GM12878 (cell line): ENCODE measurements at regions not wholly inside any gene's neighbourhood (a gene's known extent, or its start where the extent isn't known, plus 50 kb on each side); places are given as distances from the start of the nearest gene placed in this dataset.

ENCODE experiments used
- ATAC-seq: fragments of 200-7000 bp; cut with Tn5 transposase; 3 replicates; pipeline ENCODE4 v1.9.1; 2020; ENCODE audit warnings: mild to moderate bottlenecking, moderate library complexity
- BruUV-seq: library from RNA; stranded (reverse); fragments of 400-500 nt; replicated peaks from 2 replicates; lab custom pipeline; 2021; lab: Mats Ljungman, UMichigan
- CTCF ChIA-PET: fragments of 300-600 bp; sonication (Branson Sonifier 250); formaldehyde crosslinking; extraction: SDS; loops from one replicate; lab custom pipeline; 2021; ENCODE audit warnings: inconsistent platforms; lab: Yijun Ruan, JAX
- POLR2A ChIA-PET: fragments of 350-600 bp; formaldehyde crosslinking; extraction: SDS; loops from one replicate; lab custom pipeline; 2021; ENCODE audit warnings: inconsistent platforms; lab: Charles Lee
- RAD21 ChIA-PET: fragments of 300-600 bp; sonication (Branson Sonifier 250); formaldehyde crosslinking; loops from one replicate; lab custom pipeline; 2023; ENCODE audit warnings: antibody characterized with exemption; ENCODE audit not compliant: unreplicated experiment; lab: Charles Lee
- SMC1A ChIA-PET: fragments of 300-600 bp; sonication (Branson Sonifier 250); formaldehyde crosslinking; loops from one replicate; lab custom pipeline; 2023; ENCODE audit not compliant: unreplicated experiment, uncharacterized antibody; lab: Charles Lee
- DNase-seq: peaks from one replicate; pipeline ENCODE4 v3.0.0-alpha.2; 2011; ENCODE audit warnings: low read depth, low spot score
- FAIRE-seq: peaks from 3 replicates; lab custom pipeline; 2011; peaks lifted over from hg19 to GRCh38; lab: Jason Lieb, UNC
- H2AFZ ChIP-seq: 2 replicates; pipeline ENCODE4 v1.6.0; 2011; ENCODE audit warnings: low read depth, low read length, control low read depth; ENCODE audit not compliant: control insufficient read depth
- H3K27ac ChIP-seq: 2 replicates; pipeline ENCODE4 v1.5.1; 2011; ENCODE audit warnings: control low read depth; ENCODE audit not compliant: control insufficient read depth, insufficient read depth
- H3K27me3 ChIP-seq, 2 experiments: replicated peaks in 1 of 2; 2 replicates each; pipeline versions ENCODE4 v1.6.0 to v1.6.1; 2011; ENCODE audit warnings: low read length in 1 of 2; ENCODE audit not compliant: control insufficient read depth in 2 of 2, insufficient read depth in 2 of 2
- H3K36me3 ChIP-seq, 2 experiments: 2 replicates each; pipeline ENCODE4 v1.5.1; 2011; ENCODE audit warnings: low read length in 1 of 2; ENCODE audit not compliant: control insufficient read depth in 2 of 2, insufficient read depth in 2 of 2
- H3K4me1 ChIP-seq: 2 replicates; pipeline ENCODE4 v1.6.1; 2011; ENCODE audit warnings: mild to moderate bottlenecking, low read length, moderate library complexity, mixed read lengths; ENCODE audit not compliant: control insufficient read depth, insufficient read depth
- H3K4me2 ChIP-seq: 2 replicates; pipeline ENCODE4 v1.6.0; 2011; ENCODE audit warnings: control low read depth; ENCODE audit not compliant: control insufficient read depth, insufficient read depth
- H3K4me3 ChIP-seq: fragments of 200-600 bp; sonication (generic); 2 replicates; pipeline ENCODE4 v1.5.1; 2016
- H3K79me2 ChIP-seq: 2 replicates; pipeline ENCODE4 v1.6.0; 2011; ENCODE audit warnings: low read length; ENCODE audit not compliant: control insufficient read depth, insufficient read depth
- H3K9ac ChIP-seq: 2 replicates; pipeline ENCODE4 v1.8.0; 2011; ENCODE audit warnings: low read length, control low read depth, mixed read lengths; ENCODE audit not compliant: control insufficient read depth, insufficient read depth
- H3K9me3 ChIP-seq: replicated peaks from 3 replicates; pipeline ENCODE4 v1.5.1; 2011; ENCODE audit warnings: mild to moderate bottlenecking, low read length; ENCODE audit not compliant: control insufficient read depth, insufficient read depth
- H4K20me1 ChIP-seq: 2 replicates; pipeline ENCODE4 v1.6.0; 2011; ENCODE audit not compliant: control insufficient read depth, insufficient read depth
- ATF7 ChIP-seq: fragments of 450-650 bp; IDR thresholded peaks from 2 replicates; pipeline ENCODE4 v1.6.1; 2016; ENCODE audit warnings: low read depth, mild to moderate bottlenecking
- BCL11A ChIP-seq: IDR thresholded peaks from 2 replicates; pipeline ENCODE4 v1.6.1; 2011; ENCODE audit warnings: low read depth, low read length
- BMI1 ChIP-seq: fragments of 450-650 bp; IDR thresholded peaks from 2 replicates; pipeline ENCODE4 v1.6.1; 2016; ENCODE audit warnings: mild to moderate bottlenecking, moderate library complexity, borderline replicate concordance
- IKZF1 ChIP-seq: fragments of 450-650 bp; conservative IDR thresholded peaks from 2 replicates; pipeline ENCODE4 v1.6.1; 2017; ENCODE audit warnings: antibody characterized with exemption, mild to moderate bottlenecking
- IKZF2 ChIP-seq, 2 experiments: fragments of 450-650 bp; IDR thresholded peaks; 2 replicates each; pipeline ENCODE4 v1.6.1; 2017; ENCODE audit warnings: mild to moderate bottlenecking in 2 of 2, moderate library complexity in 2 of 2
- MEF2B ChIP-seq: fragments of 450-650 bp; IDR thresholded peaks from 2 replicates; pipeline ENCODE4 v1.6.1; 2018; ENCODE audit warnings: mild to moderate bottlenecking, moderate library complexity; ENCODE audit not compliant: partially characterized antibody, poor library complexity, severe bottlenecking
- MTA2 ChIP-seq: fragments of 450-650 bp; IDR thresholded peaks from 2 replicates; pipeline ENCODE4 v1.6.1; 2016; ENCODE audit warnings: low read depth, mild to moderate bottlenecking, moderate library complexity
- POLR2AphosphoS2 ChIP-seq: IDR thresholded peaks from 2 replicates; pipeline ENCODE4 v1.6.1; 2011; ENCODE audit warnings: low read depth, mild to moderate bottlenecking, low read length, improper control_type of control experiment, moderate library complexity
- RBBP5 ChIP-seq: fragments of 200-600 bp; sonication (generic); conservative IDR thresholded peaks from 2 replicates; pipeline ENCODE4 v1.6.1; 2016
- SUZ12 ChIP-seq: fragments of 200-600 bp; sonication (generic); IDR thresholded peaks from one replicate; pipeline ENCODE4 v1.6.1; 2018; ENCODE audit warnings: antibody characterized with exemption, mild to moderate bottlenecking; ENCODE audit not compliant: unreplicated experiment
- WGBS: methylation state at CpG from one replicate; pipeline ENCODE4 v1.1.6; 2016; ENCODE audit warnings: low lambda C conversion rate; ENCODE audit not compliant: insufficient replicate concordance, insufficient coverage; ENCODE audit errors: missing lambda C conversion rate; 5-methylcytosine and 5-hydroxymethylcytosine counted together
- in situ Hi-C: fragments of 300-500 bp; cut with MboI; formaldehyde crosslinking; loops from 9 replicates; pipeline ENCODE4 v1.14.3; 2018; ENCODE audit warnings: mixed read lengths
- intact Hi-C: fragments of 100-400 bp; cut with micrococcal nuclease; formaldehyde crosslinking; loops from one replicate; pipeline ENCODE4 v1.14.2; 2022; ENCODE audit not compliant: unreplicated experiment
- TF ChIP-seq, protein P1 (sequence below): fragments of 450-650 bp; formaldehyde crosslinking; IDR thresholded peaks from 2 replicates; pipeline ENCODE4 v1.4.0; 2020; ENCODE audit warnings: mild to moderate bottlenecking, moderate library complexity
- TF ChIP-seq, protein P2 (sequence below): IDR thresholded peaks from 2 replicates; pipeline ENCODE4 v1.6.1; 2012; ENCODE audit warnings: low read depth, low read length, improper control_type of control experiment

DNA sequence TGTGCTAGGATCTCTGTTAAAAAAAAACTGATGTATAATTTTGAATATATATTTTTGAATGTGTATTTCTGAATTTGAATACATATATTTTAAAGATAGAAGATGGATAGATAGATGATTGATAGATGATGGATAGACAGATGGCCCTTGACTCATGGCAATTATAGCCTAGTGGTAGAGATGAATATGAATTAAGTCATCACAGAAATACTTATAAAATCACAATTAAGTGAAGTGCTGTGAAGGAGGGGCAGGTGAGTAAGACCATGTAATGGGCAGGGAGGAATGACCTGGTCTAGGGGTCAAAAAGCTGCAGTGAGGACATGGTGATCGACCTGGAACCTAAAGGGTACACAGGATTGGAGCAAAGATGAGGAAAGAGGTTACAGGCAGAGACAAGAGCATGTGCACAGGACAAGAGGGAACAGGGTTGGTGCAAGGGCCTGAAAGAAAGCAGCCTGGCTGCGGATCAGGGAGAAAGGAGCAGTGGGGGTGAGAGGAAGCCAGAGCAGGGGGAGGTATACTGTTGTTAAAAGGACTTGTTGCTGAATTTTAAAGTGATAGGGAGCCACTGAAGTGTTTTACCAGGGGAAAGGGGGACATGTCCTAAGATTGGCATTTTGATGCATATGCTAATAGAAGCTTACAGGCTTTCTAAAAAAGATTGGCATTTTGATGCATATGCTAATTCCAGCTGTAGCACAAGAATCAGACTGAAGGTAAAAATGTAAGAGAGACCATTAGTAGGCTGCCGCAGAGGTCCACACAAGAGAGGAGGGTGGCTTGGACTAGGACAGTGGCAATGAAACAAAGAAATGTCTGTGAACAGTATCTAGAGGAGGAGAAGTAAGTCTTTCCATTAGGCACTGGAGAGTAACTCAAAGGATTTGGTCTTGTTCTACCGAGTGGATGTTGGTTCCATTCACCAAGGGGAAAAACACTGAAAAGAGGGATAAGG is 527.8 kb downstream of the AGTPBP1 start:
- in situ Hi-C loops = no loop called here
- CTCF ChIA-PET = no interaction called here

DNA sequence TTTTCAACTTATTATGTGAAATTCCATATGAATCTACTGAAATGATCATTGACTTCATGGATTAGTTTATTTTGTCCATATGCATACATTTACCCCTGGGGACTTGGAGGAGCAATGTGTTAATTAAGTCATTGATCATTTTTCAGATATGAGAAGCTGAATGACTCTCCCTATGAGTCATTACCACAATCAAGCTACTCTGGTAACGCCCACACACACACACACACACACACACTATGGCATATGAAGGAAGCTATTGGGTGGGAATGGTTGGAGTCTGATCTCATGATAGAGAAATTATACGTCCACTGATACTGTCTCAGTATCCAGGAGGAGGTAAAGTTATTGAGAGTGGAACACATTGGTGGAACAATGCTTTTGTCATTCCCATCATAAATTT is 528.9 kb downstream of the AGTPBP1 start:
- ChIA-PET CTCF (interaction anchor here (1.0 kb wide), 1 partner anchor 516 kb away, joined by 3 read pairs; no protein-coding TSS in a partner anchor), RAD21 (no interaction called here), POLR2A (no interaction called here), SMC1A (no interaction called here)
- H3K4me2 ChIP-seq = no peak overlapping the region
- H2AFZ ChIP-seq = no peak overlapping the region
- no peaks in the 10 kb centered on the region for H3K27me3 ChIP-seq
- peak; percentile 54 for ATAC-seq
- no peaks in the 10 kb centered on the region for H3K9me3 ChIP-seq
- 29% methylated on average over 2 of the region's 2 CpGs for WGBS
- no peaks in the 10 kb centered on the region for H3K36me3 ChIP-seq
- no peak overlapping the region for H3K27ac ChIP-seq
- H3K9ac ChIP-seq = no peak overlapping the region
- H4K20me1 ChIP-seq = no peaks in the 10 kb centered on the region
- no peaks in the 10 kb centered on the region for H3K79me2 ChIP-seq
- intact Hi-C loops (no loop called here), in situ Hi-C loops (no loop called here)
- BruUV-seq = no TSS peak
- no peak overlapping the region for H3K4me3 ChIP-seq
- DNase-seq = no peak
- no peaks in the 10 kb centered on the region for H3K4me1 ChIP-seq
- no peak for FAIRE-seq
- TF ChIP-seq IKZF1 (peak; percentile 51), ATF7 (peak; percentile 55), SUZ12 (no peak), RBBP5 (no peak), MEF2B (peak; percentile 46), IKZF2 (IDR thresholded peaks at IDR 0.05) (peak; percentile 51 to 61), BCL11A (0 out of 2 replicates have a peak, but pooled peaks have one; percentile 35), MTA2 (peak; percentile 63), BMI1 (0 out of 2 replicates have a peak, but pooled peaks have one; percentile 18)
- TF ChIP-seq, protein P1, sequence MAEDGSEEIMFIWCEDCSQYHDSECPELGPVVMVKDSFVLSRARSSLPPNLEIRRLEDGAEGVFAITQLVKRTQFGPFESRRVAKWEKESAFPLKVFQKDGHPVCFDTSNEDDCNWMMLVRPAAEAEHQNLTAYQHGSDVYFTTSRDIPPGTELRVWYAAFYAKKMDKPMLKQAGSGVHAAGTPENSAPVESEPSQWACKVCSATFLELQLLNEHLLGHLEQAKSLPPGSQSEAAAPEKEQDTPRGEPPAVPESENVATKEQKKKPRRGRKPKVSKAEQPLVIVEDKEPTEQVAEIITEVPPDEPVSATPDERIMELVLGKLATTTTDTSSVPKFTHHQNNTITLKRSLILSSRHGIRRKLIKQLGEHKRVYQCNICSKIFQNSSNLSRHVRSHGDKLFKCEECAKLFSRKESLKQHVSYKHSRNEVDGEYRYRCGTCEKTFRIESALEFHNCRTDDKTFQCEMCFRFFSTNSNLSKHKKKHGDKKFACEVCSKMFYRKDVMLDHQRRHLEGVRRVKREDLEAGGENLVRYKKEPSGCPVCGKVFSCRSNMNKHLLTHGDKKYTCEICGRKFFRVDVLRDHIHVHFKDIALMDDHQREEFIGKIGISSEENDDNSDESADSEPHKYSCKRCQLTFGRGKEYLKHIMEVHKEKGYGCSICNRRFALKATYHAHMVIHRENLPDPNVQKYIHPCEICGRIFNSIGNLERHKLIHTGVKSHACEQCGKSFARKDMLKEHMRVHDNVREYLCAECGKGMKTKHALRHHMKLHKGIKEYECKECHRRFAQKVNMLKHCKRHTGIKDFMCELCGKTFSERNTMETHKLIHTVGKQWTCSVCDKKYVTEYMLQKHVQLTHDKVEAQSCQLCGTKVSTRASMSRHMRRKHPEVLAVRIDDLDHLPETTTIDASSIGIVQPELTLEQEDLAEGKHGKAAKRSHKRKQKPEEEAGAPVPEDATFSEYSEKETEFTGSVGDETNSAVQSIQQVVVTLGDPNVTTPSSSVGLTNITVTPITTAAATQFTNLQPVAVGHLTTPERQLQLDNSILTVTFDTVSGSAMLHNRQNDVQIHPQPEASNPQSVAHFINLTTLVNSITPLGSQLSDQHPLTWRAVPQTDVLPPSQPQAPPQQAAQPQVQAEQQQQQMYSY (CRISPR knock-in tag) = no peak

More for the DNA sequence above, 527.8 kb downstream of the AGTPBP1 start:
- intact Hi-C loops = no loop called here
- no peak overlapping the region for H3K4me2 ChIP-seq
- TF ChIP-seq POLR2AphosphoS2 = no peak
- TF ChIP-seq, protein P2, sequence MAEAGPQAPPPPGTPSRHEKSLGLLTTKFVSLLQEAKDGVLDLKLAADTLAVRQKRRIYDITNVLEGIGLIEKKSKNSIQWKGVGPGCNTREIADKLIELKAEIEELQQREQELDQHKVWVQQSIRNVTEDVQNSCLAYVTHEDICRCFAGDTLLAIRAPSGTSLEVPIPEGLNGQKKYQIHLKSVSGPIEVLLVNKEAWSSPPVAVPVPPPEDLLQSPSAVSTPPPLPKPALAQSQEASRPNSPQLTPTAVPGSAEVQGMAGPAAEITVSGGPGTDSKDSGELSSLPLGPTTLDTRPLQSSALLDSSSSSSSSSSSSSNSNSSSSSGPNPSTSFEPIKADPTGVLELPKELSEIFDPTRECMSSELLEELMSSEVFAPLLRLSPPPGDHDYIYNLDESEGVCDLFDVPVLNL = no peak
- no peak overlapping the region for H3K27ac ChIP-seq
- POLR2A ChIA-PET = no interaction called here
- H4K20me1 ChIP-seq = no peaks in the 10 kb centered on the region
- 29% methylated on average over 4 of the region's 4 CpGs for WGBS
- H3K27me3 ChIP-seq = no peaks in the 10 kb centered on the region
- no peak overlapping the region for H2AFZ ChIP-seq
- FAIRE-seq = no peak
- no peaks in the 10 kb centered on the region for H3K4me1 ChIP-seq
- no peak overlapping the region for H3K9ac ChIP-seq
- no peak for ATAC-seq
- H3K36me3 ChIP-seq = no peaks in the 10 kb centered on the region
- H3K9me3 ChIP-seq = no peaks in the 10 kb centered on the region
- H3K79me2 ChIP-seq = no peaks in the 10 kb centered on the region
- no peak for DNase-seq
- RAD21 ChIA-PET = no interaction called here
- SMC1A ChIA-PET = no interaction called here
- no TSS peak for BruUV-seq
- H3K4me3 ChIP-seq = no peak overlapping the region
